SIG-M5 (cell line): ENCODE measurements at regions not wholly inside any gene's neighbourhood (a gene's known extent, or its start where the extent isn't known, plus 50 kb on each side); places are given as distances from the start of the nearest gene placed in this dataset.
"Not testable (repeated sequence)": the region's sequence is repeated elsewhere in the genome, so short reads cannot be mapped to it uniquely, and the experiment has no call there.

Experiments
- DNase-seq: peaks from one replicate; lab custom pipeline; 2025; lab: John Stamatoyannopoulos, UW

DNA sequence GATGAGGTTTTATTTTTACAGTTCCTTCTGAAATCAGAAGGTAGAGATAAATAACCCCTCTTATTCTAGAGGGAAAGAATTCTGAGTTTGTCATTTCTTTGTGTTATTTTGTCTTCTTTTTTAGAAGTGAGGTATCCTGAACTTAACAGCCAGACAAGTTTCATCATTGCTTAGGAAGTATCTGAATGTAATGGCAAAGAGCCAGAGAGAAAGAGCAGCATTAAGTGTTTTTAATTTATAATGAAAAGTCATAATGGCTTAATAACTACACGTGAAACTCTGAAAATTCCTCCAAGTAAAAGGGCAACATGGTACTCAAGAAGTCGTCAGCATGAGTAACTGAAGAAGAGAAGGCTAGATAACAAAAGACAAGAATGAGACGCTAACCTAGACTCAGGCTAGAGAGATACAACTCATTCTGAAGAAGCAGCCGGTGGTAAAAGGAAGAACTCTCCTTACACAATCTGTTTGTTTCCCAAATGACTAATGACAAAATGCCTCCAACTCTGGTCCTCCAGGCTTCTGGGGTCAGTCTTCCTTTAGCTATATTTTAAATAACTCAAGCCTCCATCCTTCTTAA, 116.2 kb upstream of the NECTIN3 start:
- no peak for DNase-seq

DNA sequence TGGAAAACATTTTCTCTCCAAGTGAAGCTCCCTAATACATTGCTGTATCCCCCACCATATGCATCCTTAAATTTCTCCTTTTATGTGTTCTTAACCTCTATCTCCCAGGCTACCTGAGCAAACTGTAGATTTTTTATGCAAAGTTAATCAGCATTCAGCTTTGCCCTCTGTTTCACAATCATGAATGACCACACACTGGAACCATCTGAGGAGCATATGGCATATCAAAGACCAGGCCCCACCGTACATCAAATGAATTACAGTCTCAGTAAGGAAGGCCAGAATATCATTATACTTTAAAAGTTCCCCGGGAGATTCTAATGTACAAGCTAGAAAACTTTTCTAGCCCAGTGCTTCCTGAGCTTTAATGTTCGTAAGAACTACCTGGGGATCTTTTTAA, 115.5 kb upstream of the NECTIN3 start:
- no peak for DNase-seq

DNA sequence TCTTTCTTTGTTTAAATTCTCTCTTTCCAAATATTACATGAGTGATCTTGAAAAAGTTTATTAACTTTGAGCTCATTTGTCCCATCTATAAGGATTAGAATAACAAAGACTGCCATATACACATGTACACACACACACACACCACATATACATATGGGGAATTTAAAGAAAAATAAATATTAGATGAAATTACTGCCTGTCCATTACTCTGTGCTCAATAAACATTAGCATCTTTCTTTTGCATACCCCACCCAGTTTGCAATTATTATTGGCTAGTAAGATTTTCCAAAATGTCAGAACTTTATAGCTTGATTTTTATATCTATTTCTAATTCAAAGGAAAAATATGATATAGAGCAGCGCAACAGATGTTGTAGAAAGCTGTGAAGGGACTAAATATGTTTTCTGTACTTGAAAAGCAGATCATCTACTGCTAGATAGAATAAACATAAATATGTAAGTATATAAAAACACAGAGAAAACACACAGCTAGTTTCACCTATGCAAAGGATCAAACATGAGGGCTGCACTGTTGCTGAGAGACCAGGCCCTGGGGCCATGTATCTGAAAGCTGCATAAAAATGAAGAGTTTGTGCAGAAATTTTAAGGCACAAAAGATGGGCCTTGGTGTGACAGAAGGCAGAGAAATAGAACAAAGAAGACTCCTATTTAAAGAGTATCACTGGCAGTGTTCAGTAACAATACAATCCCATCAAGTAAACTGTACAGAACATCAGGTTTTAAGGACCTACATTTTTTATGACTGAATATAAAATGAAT, 114.2 kb upstream of the NECTIN3 start:
- DNase-seq, result no peak

DNA sequence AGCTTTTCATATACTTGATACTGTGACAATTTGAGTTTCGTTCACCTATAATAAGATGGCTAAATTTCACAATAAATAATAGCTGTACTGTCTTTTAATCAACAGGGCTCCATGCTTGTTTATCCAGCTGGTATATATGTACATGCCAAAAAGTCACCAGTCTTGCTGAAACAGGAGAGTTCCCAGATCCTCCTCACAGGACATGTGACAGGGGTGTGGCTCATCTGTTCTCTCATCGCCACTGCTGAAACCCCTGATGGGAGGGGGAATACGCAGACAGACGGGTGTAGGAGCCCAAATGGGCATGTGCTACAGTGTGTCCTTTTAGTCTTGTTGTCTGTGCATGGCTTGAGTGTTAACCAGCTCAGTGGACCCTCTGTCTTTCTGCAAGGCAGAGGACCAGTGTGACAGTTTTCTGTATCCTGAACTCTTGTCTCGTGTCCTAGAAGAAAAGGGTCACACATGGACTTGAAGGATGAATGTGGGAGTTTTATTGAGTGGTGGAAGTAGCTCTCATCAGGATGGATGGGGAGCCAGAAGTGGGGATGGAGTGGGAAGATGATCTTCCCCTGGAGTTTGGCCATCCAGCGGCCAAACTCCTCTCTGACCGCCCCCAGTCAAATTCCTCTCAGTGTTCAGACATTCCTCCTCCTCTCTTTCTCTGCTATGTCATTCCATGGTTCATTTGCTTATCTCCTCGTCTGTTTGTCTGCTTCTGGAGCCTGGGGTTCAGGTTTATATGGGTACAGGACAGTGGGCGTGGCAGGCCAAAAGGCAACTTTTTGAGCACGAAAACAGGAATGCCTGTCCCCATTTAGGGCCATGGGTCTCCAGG, 113.1 kb upstream of the NECTIN3 start:
- DNase-seq, result no peak

DNA sequence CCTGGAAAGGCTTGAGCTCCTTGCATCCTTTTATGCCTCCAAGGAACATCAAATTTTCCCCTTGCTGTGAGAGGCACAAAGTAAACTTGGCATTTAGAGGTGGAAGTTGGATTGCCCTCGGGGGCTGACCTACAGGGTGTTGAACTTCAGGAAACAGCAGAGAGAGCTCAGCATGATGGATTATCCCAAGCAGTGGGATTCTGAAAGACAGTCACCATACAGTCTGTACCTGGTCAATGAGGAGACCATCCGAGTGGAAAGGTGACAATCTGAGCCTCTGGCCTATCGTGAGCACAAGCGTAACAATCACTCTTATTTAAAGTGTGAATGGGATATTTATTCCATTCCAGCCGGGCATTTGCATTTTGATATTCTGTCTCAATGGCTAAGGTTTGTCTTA, 105.6 kb upstream of the NECTIN3 start:
- DNase-seq, result no peak

DNA sequence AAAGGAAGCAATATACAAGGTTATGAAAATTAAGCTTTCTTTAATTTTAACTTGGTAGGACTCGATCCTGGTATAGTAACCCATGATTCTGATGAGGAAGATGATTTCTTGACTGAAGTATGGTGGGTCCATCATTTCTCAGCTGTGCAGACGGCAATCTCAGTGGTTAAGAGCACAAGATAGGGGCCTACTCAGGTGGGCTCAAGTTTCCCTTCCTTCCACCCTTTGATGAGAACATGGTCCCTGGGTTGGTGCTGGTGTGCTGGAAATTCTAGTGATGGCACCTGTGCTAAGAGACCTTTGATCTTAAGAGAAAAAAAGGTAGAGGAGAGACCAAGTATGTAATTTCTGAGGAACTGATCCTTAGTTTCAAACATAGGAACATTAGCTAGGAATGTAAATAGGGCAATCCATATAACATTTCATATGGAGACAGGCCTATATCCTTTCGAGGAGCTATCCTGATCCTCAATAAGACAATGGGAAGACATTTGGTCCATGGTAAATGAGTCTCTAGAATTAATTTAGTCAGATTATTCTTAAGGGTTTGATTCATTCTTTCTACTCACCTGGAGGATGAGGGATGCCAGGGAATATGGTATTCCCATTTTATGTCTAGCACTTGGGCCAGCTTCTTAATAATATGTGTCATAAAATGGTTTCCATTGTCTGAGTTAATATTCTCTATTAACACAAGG, 104.5 kb upstream of the NECTIN3 start:
- DNase-seq, result no peak

DNA sequence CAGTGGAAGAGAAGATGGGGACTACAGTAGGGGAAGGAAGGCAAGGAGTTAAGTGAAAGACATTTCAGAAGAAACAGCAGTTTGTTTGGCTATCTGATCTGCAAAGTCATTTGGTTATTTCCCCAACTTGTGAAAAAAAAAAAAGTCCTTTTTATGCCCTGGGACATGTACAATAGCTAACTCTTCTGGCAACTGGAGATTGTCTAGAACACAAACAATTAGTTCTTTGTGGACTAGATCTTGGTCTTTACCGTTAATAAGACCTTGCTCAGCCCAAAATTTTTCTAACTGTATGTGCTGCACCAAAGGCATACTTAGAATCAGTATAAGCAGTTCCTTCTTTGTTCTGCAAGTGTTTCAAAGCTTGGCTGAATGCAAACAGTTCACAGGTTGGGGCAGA, 103.5 kb upstream of the NECTIN3 start:
- DNase-seq, result no peak

DNA sequence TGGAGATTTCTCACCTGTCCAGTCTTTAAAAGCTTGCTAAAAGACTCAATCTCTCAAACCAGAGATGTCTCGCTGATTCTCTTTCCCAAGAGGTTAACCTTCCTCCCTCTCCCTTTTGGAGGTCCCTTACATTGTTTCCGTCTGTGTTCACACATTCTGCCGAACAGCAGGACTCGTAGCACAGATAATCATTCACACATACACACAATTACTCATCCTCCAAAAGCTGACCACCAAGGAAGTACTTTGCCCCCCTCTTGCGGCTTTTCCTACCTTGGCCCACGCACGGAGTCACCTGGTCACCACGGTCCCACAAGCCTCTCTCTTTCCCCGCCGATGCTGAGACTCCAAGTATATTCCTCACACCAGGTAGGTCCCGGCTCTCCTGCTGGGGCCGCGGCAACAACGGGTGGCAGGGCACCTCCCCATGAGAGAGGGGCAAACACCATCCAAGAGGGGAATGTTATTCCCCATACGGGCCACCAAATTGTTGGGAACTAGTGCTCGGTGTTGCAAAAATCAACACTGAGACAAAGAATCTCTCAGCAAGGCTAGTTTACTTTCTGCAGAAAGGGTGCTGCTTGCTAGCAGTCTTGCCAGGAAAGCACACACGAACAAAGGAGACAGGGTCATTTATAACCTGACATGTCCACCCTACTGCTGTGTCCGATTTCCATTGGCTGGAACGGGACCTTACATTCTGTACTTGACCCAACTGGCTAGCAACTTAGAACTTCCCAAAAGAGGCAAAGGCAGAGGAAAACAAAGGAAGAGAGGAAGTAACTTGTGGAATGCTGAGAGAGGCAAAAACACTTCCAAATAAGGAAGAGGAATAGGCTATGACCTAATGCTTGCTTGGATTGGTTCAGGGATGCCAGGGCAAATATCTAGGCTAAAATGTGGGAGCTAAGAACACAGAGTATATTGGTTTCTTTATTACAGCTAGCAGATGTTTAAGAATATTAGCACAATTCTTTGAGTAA, 102.1 kb upstream of the NECTIN3 start:
- no peak for DNase-seq

DNA sequence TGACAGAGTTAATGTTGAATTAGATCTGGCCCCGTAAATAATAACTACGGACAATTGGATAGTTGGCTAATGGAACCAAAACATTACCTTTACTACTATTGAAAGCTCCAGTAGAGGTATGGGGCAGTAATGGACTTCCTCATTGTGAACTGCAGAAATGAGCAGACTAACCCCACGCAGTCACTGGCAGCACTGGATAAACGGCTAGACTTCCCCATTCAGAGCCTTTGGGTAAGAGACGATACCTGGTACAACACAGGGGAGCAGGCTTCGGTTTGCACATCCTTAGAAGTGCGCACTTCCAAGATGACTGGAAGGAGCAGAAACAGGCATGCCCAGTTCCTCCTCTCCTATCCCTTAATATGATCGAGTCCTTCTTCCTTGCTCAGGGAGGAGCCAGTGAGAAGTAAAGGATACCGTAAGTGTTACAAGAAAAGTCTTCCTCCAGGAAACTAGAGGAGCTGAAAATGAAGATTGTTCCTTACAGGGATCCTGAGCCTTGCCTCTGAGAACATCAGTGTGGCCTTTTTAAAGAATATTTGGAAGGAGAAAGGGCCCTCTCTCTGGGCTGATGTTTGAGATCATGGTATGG, 100.5 kb upstream of the NECTIN3 start:
- DNase-seq, result no peak

DNA sequence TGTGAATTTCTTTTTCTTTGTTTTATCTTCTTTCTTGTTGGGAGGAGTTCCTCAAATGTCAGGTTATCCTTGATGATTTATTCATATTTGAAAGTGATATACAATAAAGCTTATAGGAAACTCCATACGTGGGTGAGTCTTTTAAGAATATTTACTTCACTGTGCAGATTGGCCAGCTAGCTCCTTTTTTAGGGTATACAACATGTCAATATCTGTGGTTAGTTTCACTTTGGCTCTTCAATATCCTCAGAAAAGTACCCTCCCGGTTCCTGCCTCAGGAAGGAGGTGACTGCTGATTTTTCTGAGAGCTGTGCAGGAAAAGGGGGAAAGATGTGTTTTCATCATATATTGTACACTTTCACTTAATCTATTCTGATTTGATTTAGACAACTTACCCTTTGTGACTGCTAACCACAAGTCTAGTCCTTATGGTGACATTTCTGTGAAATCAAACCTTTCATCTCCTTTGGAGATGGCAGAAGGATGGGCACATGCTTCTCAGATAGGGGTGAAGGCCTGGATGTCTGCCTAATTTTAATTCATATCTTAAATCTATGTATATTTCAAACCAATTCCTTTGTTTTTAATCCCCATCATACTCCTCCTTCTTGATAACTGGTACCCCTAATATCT, 98.2 kb upstream of the NECTIN3 start:
- no peak for DNase-seq

DNA sequence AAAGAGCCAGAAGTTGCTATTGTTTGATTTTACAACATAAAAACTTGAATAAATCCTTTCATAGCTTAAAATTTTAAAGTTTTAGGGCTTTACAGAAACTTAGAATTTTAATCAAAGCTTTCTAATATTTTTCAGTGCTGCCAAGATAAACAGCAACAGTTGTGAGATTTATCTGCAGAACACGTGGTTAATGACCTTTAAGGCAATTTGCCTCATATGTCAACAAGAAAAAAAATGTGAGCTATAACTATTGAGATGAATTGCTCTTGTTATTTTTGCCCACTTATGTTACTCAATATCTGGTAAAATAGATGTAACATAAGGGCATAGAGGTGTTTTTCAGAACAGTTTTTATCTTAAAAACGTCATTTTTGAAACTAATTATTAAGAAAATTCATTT, 96.7 kb upstream of the NECTIN3 start:
- DNase-seq, result no peak

DNA sequence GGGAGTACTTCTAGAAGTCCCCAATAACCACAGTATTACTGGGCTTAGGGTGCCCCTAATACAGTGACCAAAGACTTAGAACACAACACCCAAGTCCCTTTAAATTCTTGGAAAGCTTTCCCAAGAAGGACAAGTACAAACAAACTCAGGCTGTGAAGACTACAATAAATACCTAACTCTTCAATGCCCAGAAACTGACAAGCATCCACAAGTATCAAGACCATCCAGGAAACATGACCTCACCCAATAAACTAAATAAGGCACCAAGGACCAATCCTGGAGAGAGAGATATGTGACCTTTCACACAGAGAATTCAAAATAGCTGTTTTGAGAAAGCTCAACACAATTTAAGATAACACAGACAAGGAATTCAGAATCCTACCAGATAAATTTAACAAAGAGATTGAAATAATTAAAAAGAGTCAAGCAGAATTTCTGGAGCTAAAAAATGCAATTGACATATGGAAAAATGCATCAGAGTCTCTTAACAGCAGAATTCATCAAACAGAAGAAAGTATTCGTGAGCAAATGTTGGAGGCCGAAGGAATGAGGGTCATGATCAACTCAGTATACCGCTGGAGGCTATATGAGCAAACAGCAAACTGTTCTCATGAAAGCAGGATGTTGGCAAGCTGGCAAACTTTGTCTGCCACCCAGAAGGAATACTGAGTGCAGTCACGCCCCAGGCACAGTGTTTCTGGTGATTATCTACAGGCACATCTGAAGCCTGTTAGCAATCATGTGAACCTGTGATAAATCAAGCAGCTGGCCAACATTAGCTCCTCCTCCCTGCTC, 87.0 kb upstream of the NECTIN3 start:
- no peak for DNase-seq

DNA sequence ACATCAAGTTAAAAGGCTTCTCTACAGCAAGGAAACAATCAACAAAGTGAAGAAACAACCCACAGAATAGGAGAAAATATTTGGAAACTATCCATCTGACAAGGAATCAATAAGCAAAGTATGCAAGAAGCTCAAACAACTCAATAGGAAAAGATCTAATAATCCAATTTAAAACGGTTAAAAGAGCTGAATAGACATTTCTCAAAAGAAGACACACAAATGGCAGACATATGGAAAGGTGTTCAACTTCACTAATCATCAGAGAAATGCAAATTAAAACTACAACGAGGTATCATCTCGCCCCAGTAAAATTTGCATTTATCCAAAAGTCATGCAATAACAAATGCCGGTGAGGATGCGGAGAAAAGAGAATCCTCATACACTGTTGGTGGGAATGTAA, 82.2 kb upstream of the NECTIN3 start:
- DNase-seq, result no peak

DNA sequence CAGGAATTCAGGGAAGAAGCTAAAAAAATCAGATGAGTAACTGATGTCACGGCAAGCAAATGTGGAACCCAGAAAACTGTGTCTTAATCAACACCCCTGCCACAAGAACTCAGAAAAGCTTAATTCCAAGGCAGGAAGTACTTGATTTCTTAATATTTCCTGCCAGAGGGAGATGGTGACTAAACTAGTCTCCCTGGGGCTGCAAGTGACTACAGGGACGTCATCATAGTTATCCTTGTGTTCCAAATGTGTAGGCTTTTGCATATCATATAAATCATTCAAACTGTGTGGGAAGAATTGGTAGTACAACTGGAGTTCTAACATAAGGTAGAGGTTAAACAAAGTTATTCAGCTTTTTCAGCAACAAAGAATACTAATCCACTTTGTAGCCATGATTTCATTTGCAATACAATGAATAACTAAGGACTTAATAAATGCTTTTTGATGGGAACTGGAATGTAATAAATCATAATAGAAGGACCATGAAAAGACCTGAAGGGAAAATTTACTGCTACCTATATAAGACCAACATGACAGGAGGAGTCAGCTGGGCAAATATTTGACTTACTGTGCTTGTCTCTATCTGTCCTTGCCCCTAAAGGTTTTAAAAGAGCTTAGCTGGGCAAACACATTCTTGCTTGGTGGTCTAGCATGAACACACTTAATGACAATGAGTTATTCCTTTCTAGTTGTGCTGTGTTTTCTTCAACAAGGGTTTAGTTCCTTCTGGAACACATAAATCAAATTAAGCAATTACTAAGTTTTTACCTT, 76.0 kb upstream of the NECTIN3 start:
- no peak for DNase-seq

DNA sequence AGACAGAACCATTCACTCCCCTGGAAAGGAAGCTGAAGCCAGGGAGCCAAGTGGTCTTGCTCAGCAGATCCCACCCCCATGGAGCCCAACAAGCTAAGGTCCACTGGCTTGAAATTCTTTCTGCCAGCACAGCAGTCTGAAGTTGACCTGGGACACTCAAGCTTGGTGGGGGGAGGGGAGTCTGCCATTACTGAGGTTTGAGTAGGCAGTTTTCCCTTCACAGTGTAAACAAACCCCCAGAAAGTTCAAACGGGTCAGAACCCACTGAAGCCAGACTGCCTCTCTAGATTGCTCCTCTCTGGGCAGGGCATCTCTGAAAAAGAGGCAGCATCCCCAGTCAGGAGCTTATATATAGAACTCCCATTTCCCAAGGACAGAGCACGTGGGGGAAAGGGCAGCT, 72.8 kb upstream of the NECTIN3 start:
- DNase-seq, result not testable (repeated sequence)

DNA sequence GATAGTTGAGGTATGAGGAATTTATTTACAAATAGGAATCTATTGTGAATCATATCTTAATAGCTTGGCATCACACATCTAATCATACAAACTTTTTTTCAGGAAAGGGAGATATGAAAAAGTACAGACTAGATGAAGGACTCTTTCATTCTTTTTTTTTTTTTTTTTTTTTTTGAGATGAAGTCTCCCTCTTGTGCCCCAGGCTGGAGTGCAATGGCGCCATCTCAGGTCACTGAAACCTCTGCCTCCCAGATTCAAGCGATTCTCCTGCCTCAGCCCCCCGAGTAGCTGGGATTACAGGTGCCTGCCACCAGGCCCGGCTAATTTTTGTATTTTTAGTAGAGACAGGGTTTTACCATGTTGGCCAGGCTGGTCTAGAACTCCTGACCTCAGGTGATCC, 65.1 kb upstream of the NECTIN3 start:
- DNase-seq, result not testable (repeated sequence)

DNA sequence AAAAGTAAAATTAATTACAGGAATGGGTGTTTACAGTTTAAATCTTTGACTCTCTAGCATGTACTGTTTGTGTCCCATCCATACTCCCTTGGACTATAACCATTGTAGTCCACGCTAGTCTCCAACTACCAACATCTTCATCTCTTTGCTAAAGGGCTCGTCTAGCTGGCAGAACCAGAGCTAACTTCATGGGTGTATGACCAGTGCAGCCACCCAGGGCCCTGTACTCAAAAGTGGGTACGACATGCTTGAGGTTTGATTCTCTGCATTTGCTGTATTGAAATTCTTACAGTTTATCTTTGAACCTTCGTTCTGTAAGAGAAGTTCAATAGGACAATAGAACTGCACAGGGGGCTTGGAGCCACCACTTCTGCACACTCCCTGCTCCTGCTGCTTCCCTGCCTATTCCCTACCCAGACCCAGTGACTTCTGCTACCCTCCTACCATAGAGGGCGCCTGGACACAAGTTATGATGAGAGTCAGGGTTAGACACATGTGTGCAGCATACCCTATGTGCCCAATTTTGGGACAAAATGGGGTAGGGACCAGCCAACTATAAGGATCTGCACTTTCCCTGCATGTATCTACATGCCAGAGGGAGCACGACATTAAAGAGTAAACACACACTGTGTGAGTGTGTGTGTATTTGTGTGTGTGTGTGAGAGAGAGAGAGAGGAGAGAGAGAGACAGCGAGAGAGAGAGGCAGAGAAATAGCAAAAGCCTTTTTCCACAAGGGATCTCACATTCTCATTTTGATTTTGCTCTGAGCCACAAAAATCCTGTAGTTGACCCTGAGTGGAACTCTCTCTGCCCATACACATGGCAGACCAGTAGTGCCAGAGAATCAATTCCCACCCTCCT, 59.0 kb upstream of the NECTIN3 start:
- no peak for DNase-seq
